Cardiac fibroblast (primary cell): ENCODE measurements at regions not wholly inside any gene's neighbourhood (a gene's known extent, or its start where the extent isn't known, plus 50 kb on each side); places are given as distances from the start of the nearest gene placed in this dataset.
A peak's percentile ranks its signal among the peaks of the same experiment; 100 is the strongest.

Experiments
- DNase-seq, 2 donors: peaks; one replicate each; pipeline versions ENCODE4 v3.0.0 to v3.0.0-alpha.2; 2010; ENCODE audit warnings: low read depth in 2 of 2
- H3K4me3 ChIP-seq, 2 donors: replicated peaks in 1 of 2; 1 replicate in 1 of 2; 2 replicates in 1 of 2; pipeline ENCODE4 v1.5.1; 2011; ENCODE audit warnings: low read depth in 2 of 2, low read length in 2 of 2, mild to moderate bottlenecking in 2 of 2, moderate library complexity in 1 of 2
- CTCF ChIP-seq: IDR thresholded peaks from one replicate; pipeline ENCODE4 v1.5.1; 2011; ENCODE audit warnings: low read depth, mild to moderate bottlenecking, low read length, inconsistent platforms

GRCh38 chr6:137954253-137954652 lies 87.2 kb downstream of the TNFAIP3 start:
- no peak for TF ChIP-seq CTCF

GRCh38 chr6:137956098-137956488 lies 89.0 kb downstream of the TNFAIP3 start:
- DNase-seq: no peak
- TF ChIP-seq CTCF: no peak
- no peak overlapping the region for H3K4me3 ChIP-seq

More at GRCh38 chr6:137954253-137954652, 87.2 kb downstream of the TNFAIP3 start:
- DNase-seq: no peak
- no peak overlapping the region for H3K4me3 ChIP-seq

- no peak for TF ChIP-seq CTCF
- H3K4me3 ChIP-seq: no peak overlapping the region
- no peak for DNase-seq
Observed at GRCh38 chr6:137957471-137957870, 90.4 kb downstream of the TNFAIP3 start.

- TF ChIP-seq CTCF: no peak
- no peak overlapping the region for H3K4me3 ChIP-seq
- peak; percentile 46 to 84 for DNase-seq
Observed at GRCh38 chr6:137958811-137959565, 91.9 kb downstream of the TNFAIP3 start.

GRCh38 chr6:137962725-137963124 lies 95.7 kb downstream of the TNFAIP3 start:
- TF ChIP-seq CTCF: no peak
- no peak for DNase-seq
- H3K4me3 ChIP-seq: no peak overlapping the region

- no peak for DNase-seq
- no peak for TF ChIP-seq CTCF
- H3K4me3 ChIP-seq: no peak overlapping the region
Observed at GRCh38 chr6:137964876-137965275, 97.8 kb downstream of the TNFAIP3 start.
